HG02571 (cell line): ENCODE measurements at regions not wholly inside any gene's neighbourhood (a gene's known extent, or its start where the extent isn't known, plus 50 kb on each side); places are given as distances from the start of the nearest gene placed in this dataset.

Experiments used
- ATAC-seq: cut with Tn5 transposase; IDR thresholded peaks from one replicate; pipeline ENCODE4 v1.9.1; 2021; ENCODE audit warnings: mild to moderate bottlenecking, moderate library complexity; ENCODE audit not compliant: unreplicated experiment

GRCh38 chr15:62567501-62567900, 402.4 kb upstream of the C2CD4B start:
- no peak for ATAC-seq

- no peak for ATAC-seq
Measured at GRCh38 chr15:62568004-62568403, 402.9 kb upstream of the C2CD4B start.

GRCh38 chr15:62568702-62569101, 403.6 kb upstream of the C2CD4B start:
- ATAC-seq, result no peak

DNA sequence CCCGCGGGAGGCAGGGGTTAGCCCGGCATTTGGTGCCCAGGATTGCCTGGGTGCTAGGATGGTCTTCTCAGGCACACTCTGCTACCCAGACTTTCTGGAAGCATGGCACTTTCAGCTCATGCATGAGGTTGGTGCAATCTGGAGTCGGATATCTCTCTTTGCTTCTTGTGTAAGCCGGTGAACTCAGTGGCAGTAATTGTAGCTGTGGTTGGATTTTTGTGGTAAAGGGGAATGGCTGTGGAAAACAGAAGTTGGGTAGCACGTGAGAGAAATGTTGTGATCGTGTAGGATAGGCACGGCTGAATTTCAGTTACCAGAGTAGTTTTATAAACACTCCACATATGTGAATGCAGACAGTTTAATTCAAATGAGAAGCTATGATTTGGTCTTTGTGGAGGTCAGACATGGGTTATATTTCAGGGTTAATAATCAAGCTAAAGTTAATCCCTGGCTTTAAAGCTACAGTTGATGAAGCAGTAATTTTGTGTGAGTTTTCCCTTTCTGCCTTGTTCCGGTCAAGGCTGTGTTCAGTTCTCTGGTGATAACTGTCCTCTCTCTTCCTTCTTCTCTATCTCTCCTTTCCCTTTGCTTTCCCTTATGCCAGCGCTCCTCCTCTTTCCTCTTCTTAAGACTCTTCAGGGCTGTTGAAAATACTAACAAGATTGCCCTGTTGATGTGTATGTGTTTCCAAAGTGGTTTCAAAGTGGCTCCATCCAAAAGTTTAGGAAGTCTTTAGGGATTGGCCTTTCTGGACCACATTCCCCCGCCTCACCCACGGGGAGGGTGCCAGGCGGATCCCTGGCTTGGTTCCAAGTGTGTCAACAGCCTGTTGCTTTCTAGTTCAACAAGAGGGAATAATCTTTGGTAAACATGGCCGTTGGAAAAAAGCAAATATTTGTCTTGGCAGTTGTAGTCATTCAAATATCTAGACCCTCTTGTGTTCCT, 404.6 kb upstream of the C2CD4B start:
- ATAC-seq, result no peak

DNA sequence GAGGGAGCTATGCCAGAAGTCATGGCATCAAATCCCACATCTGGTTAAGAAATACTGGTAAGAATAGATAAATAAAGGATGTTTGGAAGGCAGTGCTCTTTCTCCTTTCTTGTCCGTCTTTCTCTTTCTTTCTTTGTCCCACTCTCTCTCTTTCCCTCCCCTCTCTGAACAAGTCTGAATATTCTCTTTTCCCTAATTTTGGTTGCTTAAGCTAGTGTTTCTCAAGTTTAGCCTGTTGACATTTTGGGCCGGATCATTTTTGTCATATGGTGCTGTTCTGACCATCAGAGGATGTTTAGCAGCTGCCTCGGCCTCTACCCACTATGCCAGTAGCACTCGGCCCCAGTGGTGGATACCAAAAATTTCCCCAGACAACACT, 405.3 kb upstream of the C2CD4B start:
- ATAC-seq, result no peak

- ATAC-seq, result no peak
Measured at GRCh38 chr15:62571072-62571471, 406.0 kb upstream of the C2CD4B start.

DNA sequence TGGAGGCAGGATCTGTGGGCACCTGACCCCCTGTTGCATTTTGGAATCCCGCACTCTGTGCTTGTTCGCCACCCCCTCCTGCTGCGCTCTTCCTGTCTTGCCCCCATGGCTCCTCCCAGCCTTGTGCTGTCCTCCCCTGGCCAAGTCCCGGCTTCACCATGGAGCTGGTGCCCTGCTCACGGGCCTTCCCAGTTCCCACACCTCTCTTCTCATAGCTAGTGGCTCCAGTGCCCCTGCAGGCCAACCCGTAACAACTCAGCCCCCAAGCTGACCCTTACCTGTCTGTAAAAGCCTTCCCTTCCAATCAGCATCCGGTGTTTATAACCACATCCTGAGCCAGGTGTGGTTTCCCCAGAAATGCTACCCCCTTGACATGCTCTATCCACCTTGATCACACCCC, 407.7 kb upstream of the C2CD4B start:
- ATAC-seq, result no peak

DNA sequence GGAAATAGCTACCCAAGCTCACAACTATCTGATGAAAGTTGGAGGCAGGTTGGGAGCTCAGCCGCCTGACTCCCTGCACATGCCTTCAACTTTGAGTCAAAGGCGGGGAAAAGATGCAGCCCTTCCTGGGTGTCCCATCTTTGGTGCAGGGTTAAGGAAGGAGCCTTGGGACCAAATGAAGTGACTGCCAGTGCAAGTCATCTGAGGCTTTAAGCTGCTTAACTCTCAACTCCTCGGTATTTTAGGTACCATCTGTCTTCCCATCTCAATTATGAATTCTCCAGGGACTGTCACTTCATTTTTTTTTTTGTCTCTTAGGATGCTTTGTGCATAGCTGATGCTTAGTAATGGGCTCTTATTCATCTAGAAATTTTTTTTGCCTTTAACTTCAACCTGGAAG, 408.8 kb upstream of the C2CD4B start:
- ATAC-seq, result no peak

DNA sequence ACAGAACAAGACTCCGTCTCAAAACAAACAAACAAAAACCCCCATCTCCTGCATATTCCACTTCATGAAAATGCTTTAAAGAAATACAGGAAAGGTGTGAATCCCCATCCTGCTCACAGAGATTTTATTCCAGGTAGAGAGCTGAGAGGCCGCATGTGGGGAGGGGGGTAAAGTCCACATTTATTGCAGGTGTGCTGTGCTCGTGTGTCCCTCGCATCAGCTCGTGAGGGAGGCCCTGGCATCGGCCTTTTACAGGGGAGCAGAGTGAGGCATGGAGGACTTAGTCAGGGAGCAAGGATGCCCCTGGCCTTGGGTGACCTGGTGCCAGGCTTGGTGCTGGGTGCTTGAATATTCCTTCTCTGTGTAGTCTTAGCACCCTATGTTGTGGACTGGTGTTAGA, 413.5 kb upstream of the C2CD4B start:
- no peak for ATAC-seq

- no peak for ATAC-seq
Measured at GRCh38 chr15:62578960-62579359, 413.9 kb upstream of the C2CD4B start.

GRCh38 chr15:62579842-62580241, 414.8 kb upstream of the C2CD4B start:
- ATAC-seq, result no peak

- no peak for ATAC-seq
Measured at GRCh38 chr15:62582580-62582979, 417.5 kb upstream of the C2CD4B start.

GRCh38 chr15:62584301-62585235, 419.5 kb upstream of the C2CD4B start:
- ATAC-seq, result no peak

GRCh38 chr15:62588938-62589670, 424.0 kb upstream of the C2CD4B start:
- ATAC-seq, result no peak

GRCh38 chr15:62591842-62592838, 427.1 kb upstream of the C2CD4B start:
- ATAC-seq, result no peak

GRCh38 chr15:62592920-62593319, 427.8 kb upstream of the C2CD4B start:
- ATAC-seq, result no peak

- ATAC-seq, result no peak
Measured at GRCh38 chr15:62593681-62594399, 428.8 kb upstream of the C2CD4B start.

DNA sequence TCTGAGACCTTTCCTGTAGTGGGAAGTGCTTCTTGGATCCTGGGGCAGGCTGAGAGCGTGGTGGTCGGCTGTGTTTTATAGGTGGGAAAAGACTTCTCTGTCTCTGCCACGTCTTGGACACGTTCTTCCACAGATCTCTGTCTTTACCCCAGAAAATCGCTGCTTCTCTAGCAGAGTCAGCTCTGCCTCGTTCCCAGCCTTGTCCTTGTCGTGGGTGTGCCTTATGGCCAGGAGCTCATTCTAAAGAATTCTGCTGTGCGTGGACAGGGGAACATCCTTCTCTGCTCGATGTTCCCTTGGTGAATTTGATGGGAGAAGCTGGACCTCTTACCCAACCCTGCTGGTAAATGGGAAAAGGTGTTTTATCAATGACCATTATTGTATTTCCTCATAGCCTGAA, 433.1 kb upstream of the C2CD4B start:
- no peak for ATAC-seq
